Ishikawa (cell line): ENCODE measurements at regions not wholly inside any gene's neighbourhood (a gene's known extent, or its start where the extent isn't known, plus 50 kb on each side); places are given as distances from the start of the nearest gene placed in this dataset.

Source experiments
- EGR1 ChIP-seq: IDR thresholded peaks from 2 replicates; pipeline ENCODE4 v1.6.1; 2012
- EP300 ChIP-seq: IDR thresholded peaks from 2 replicates; pipeline ENCODE4 v1.6.1; 2012; ENCODE audit warnings: borderline replicate concordance
- RAD21 ChIP-seq: IDR thresholded peaks from 2 replicates; pipeline ENCODE4 v1.6.1; 2012; ENCODE audit warnings: low read depth
- TCF12 ChIP-seq: IDR thresholded peaks from 2 replicates; pipeline ENCODE4 v1.6.1; 2012; ENCODE audit warnings: low read depth
- TF ChIP-seq, protein P1 (sequence below): IDR thresholded peaks from 2 replicates; pipeline ENCODE4 v1.6.1; 2012

DNA sequence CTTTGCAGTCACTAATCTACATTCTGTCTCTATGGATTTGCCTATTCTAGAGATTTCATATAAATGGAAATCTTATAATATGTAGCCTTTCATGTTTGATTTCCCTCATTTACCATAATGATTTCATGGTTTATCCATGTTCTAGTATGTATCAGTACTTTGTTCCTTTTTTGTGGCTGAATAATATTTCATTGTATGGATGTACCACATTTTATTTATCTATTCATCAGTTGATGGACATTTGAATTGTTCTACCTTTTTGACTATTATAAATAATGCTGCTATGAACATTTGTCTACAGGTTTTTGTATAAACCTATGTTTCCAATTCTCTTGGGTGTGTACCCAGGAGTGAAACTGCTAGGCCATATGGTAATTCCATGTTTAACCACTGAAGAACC, 221.1 kb downstream of the ICOS start:
- TF ChIP-seq, protein P1, sequence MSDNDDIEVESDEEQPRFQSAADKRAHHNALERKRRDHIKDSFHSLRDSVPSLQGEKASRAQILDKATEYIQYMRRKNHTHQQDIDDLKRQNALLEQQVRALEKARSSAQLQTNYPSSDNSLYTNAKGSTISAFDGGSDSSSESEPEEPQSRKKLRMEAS = no peak
- no peak for TF ChIP-seq EGR1
- no peak for TF ChIP-seq EP300
- no peak for TF ChIP-seq TCF12
- no peak for TF ChIP-seq RAD21
